Smooth muscle cell (in vitro differentiated cells): ENCODE measurements at regions not wholly inside any gene's neighbourhood (a gene's known extent, or its start where the extent isn't known, plus 50 kb on each side); places are given as distances from the start of the nearest gene placed in this dataset.

ENCODE experiments used
- DNase-seq: peaks from one replicate; lab custom pipeline; 2025; ENCODE audit not compliant: unreplicated experiment; lab: John Stamatoyannopoulos, UW
- H2AFZ ChIP-seq: fragments of 200-600 bp; sonication (generic); 2 replicates; pipeline ENCODE4 v1.6.0; 2016; ENCODE audit warnings: antibody characterized with exemption, low read depth, mild to moderate bottlenecking
- H3F3A ChIP-seq: fragments of 200-600 bp; sonication (generic); 2 replicates; pipeline ENCODE4 v1.6.0; 2017; ENCODE audit warnings: antibody characterized with exemption, low read depth
- H3K27ac ChIP-seq: fragments of 200-600 bp; sonication (generic); 2 replicates; pipeline ENCODE4 v1.5.1; 2016; ENCODE audit warnings: low read depth, mild to moderate bottlenecking
- H3K27me3 ChIP-seq: fragments of 200-600 bp; sonication (generic); 2 replicates; pipeline ENCODE4 v1.6.1; 2016; ENCODE audit warnings: low read depth, mild to moderate bottlenecking
- H3K36me3 ChIP-seq: fragments of 200-600 bp; sonication (generic); 2 replicates; pipeline ENCODE4 v1.5.1; 2016; ENCODE audit warnings: low read depth
- H3K4me1 ChIP-seq: fragments of 200-600 bp; sonication (generic); 2 replicates; pipeline ENCODE4 v1.5.1; 2016; ENCODE audit warnings: low read depth
- H3K4me2 ChIP-seq: fragments of 200-600 bp; sonication (generic); 2 replicates; pipeline ENCODE4 v1.6.0; 2016; ENCODE audit warnings: mild to moderate bottlenecking
- H3K4me3 ChIP-seq: fragments of 200-600 bp; sonication (generic); 2 replicates; pipeline ENCODE4 v1.5.1; 2016; ENCODE audit warnings: mild to moderate bottlenecking
- H3K79me2 ChIP-seq: fragments of 200-600 bp; sonication (generic); 2 replicates; pipeline ENCODE4 v1.6.0; 2016; ENCODE audit warnings: low read depth, mild to moderate bottlenecking
- H3K9ac ChIP-seq: fragments of 200-600 bp; sonication (generic); 2 replicates; pipeline ENCODE4 v1.6.0; 2016; ENCODE audit warnings: low read depth
- H3K9me3 ChIP-seq: fragments of 200-600 bp; sonication (generic); replicated peaks from 2 replicates; pipeline ENCODE4 v1.5.1; 2016; ENCODE audit warnings: low read depth
- H4K20me1 ChIP-seq: fragments of 200-600 bp; sonication (generic); 2 replicates; pipeline ENCODE4 v1.6.0; 2016; ENCODE audit warnings: low read depth
- CTCF ChIP-seq: fragments of 200-600 bp; sonication (generic); IDR thresholded peaks from 2 replicates; pipeline ENCODE4 v1.5.1; 2017; ENCODE audit warnings: borderline replicate concordance, mild to moderate bottlenecking, antibody characterized with exemption; ENCODE audit not compliant: insufficient read depth, poor library complexity, severe bottlenecking
- WGBS: methylation state at CpG from one replicate; pipeline ENCODE4 v1.1.7; 2016; ENCODE audit warnings: low lambda C conversion rate; 5-methylcytosine and 5-hydroxymethylcytosine counted together

- no peak for TF ChIP-seq CTCF
- peaks cover 14% of the 10 kb centered on the region for H4K20me1 ChIP-seq
- H3K27ac ChIP-seq, result no peak overlapping the region
- H2AFZ ChIP-seq, result no peak overlapping the region
- H3K4me1 ChIP-seq, result no peaks in the 10 kb centered on the region
- no peak overlapping the region for H3K9ac ChIP-seq
- H3K4me3 ChIP-seq, result no peak overlapping the region
- no peak for DNase-seq
- H3K27me3 ChIP-seq, result no peaks in the 10 kb centered on the region
- H3K36me3 ChIP-seq, result no peaks in the 10 kb centered on the region
- no peaks in the 10 kb centered on the region for H3K9me3 ChIP-seq
- WGBS, result 92% methylated on average over 8 of the region's 8 CpGs
- H3F3A ChIP-seq, result no peaks in the 10 kb centered on the region
- H3K4me2 ChIP-seq, result no peak overlapping the region
- no peaks in the 10 kb centered on the region for H3K79me2 ChIP-seq
Observed at GRCh38 chr16:27613238-27613791, 63.4 kb downstream of the KATNIP start.

- Histone ChIP-seq H2AFZ (no peak overlapping the region), H3K27me3 (no peaks in the 10 kb centered on the region), H3F3A (no peaks in the 10 kb centered on the region), H3K27ac (no peak overlapping the region), H3K36me3 (no peaks in the 10 kb centered on the region), H4K20me1 (peaks cover 17% of the 10 kb centered on the region), H3K9ac (no peak overlapping the region), H3K4me3 (no peak overlapping the region), H3K4me1 (no peaks in the 10 kb centered on the region), H3K4me2 (no peak overlapping the region), H3K9me3 (no peaks in the 10 kb centered on the region), H3K79me2 (no peaks in the 10 kb centered on the region)
- WGBS, result 72% methylated on average over 4 of the region's 4 CpGs
- TF ChIP-seq CTCF, result no peak
- DNase-seq, result no peak
Observed at GRCh38 chr16:27617665-27618064, 67.7 kb downstream of the KATNIP start.

GRCh38 chr16:27618165-27618564, 68.2 kb downstream of the KATNIP start:
- WGBS, result 93% methylated on average over 15 of the region's 15 CpGs

More at GRCh38 chr16:27618165-27618564, 68.2 kb downstream of the KATNIP start:
- no peak for DNase-seq
- no peaks in the 10 kb centered on the region for H3K4me1 ChIP-seq
- H4K20me1 ChIP-seq, result peaks cover 17% of the 10 kb centered on the region
- no peaks in the 10 kb centered on the region for H3F3A ChIP-seq
- no peak overlapping the region for H2AFZ ChIP-seq
- H3K4me3 ChIP-seq, result no peak overlapping the region
- no peaks in the 10 kb centered on the region for H3K36me3 ChIP-seq
- no peak overlapping the region for H3K27ac ChIP-seq
- no peaks in the 10 kb centered on the region for H3K79me2 ChIP-seq
- H3K9ac ChIP-seq, result no peak overlapping the region
- no peak for TF ChIP-seq CTCF
- no peaks in the 10 kb centered on the region for H3K9me3 ChIP-seq
- H3K4me2 ChIP-seq, result no peak overlapping the region
- H3K27me3 ChIP-seq, result no peaks in the 10 kb centered on the region
